Dermis microvascular lymphatic vessel endothelial cell (primary cell): ENCODE measurements at regions not wholly inside any gene's neighbourhood (a gene's known extent, or its start where the extent isn't known, plus 50 kb on each side); places are given as distances from the start of the nearest gene placed in this dataset.

Experiments used
- DNase-seq, 2 donors: peaks; one replicate each; pipeline versions ENCODE4 v3.0.0 to v3.0.0-alpha.2; 2010; ENCODE audit warnings: low read depth in 2 of 2

- no peak for DNase-seq
Measured at GRCh38 chr12:44961887-44962286, 85.8 kb upstream of the NELL2 start.

- DNase-seq = no peak
Measured at GRCh38 chr12:44960856-44961255, 84.7 kb upstream of the NELL2 start.

GRCh38 chr12:44960423-44960822 lies 84.3 kb upstream of the NELL2 start:
- DNase-seq = no peak

- DNase-seq = no peak
Measured at GRCh38 chr12:44947163-44947562, 71.0 kb upstream of the NELL2 start.

GRCh38 chr12:44942714-44943113 lies 66.6 kb upstream of the NELL2 start:
- DNase-seq = no peak

GRCh38 chr12:44930972-44931600 lies 55.0 kb upstream of the NELL2 start:
- peak; percentile 65 to 73 for DNase-seq

GRCh38 chr12:44929236-44929885 lies 53.2 kb upstream of the NELL2 start:
- no peak for DNase-seq
